Hematopoietic multipotent progenitor cell (in vitro differentiated cells): ENCODE measurements at regions not wholly inside any gene's neighbourhood (a gene's known extent, or its start where the extent isn't known, plus 50 kb on each side); places are given as distances from the start of the nearest gene placed in this dataset.
"Not testable (repeated sequence)": the region's sequence is repeated elsewhere in the genome, so short reads cannot be mapped to it uniquely, and the experiment has no call there.

ENCODE experiments used
- DNase-seq, 3 donors: peaks; one replicate each; pipeline ENCODE4 v3.0.0-alpha.2; 2011 to 2015; ENCODE audit warnings: low read depth in 2 of 3, low spot score in 2 of 3

GRCh38 chr4:148964456-148964855, 522.2 kb upstream of the NR3C2 start:
- DNase-seq: no peak

- DNase-seq: no peak
Observed at GRCh38 chr4:148962539-148963290, 520.5 kb upstream of the NR3C2 start.

- no peak for DNase-seq
Observed at GRCh38 chr4:148961526-148961925, 519.3 kb upstream of the NR3C2 start.

- DNase-seq: no peak
Observed at GRCh38 chr4:148958317-148958716, 516.1 kb upstream of the NR3C2 start.

GRCh38 chr4:148955564-148956297, 513.5 kb upstream of the NR3C2 start:
- DNase-seq: no peak

- DNase-seq: no peak
Observed at GRCh38 chr4:148954011-148954749, 512.0 kb upstream of the NR3C2 start.

GRCh38 chr4:148951346-148951745, 509.1 kb upstream of the NR3C2 start:
- no peak for DNase-seq

- no peak for DNase-seq
Observed at GRCh38 chr4:148946271-148946670, 504.1 kb upstream of the NR3C2 start.

GRCh38 chr4:148944839-148945219, 502.6 kb upstream of the NR3C2 start:
- DNase-seq: no peak

GRCh38 chr4:148944136-148944838, 502.1 kb upstream of the NR3C2 start:
- DNase-seq: no peak

- peak in 1 of 3 donors; percentile 2 for DNase-seq
Observed at GRCh38 chr4:148934926-148935578, 492.8 kb upstream of the NR3C2 start.

GRCh38 chr4:148926276-148927260, 484.4 kb upstream of the NR3C2 start:
- no peak for DNase-seq

- no peak for DNase-seq
Observed at GRCh38 chr4:148923881-148924280, 481.7 kb upstream of the NR3C2 start.

- no peak for DNase-seq
Observed at GRCh38 chr4:148922497-148922896, 480.3 kb upstream of the NR3C2 start.

GRCh38 chr4:148914734-148915133, 472.5 kb upstream of the NR3C2 start:
- DNase-seq: no peak

- DNase-seq: no peak
Observed at GRCh38 chr4:148914301-148914700, 472.1 kb upstream of the NR3C2 start.

GRCh38 chr4:148903388-148903787, 461.2 kb upstream of the NR3C2 start:
- DNase-seq: no peak

- DNase-seq: no peak
Observed at GRCh38 chr4:148901075-148901705, 459.0 kb upstream of the NR3C2 start.

- DNase-seq: not testable (repeated sequence)
Observed at GRCh38 chr4:148898139-148898538, 455.9 kb upstream of the NR3C2 start.
